NCI-H774 (cell line): ENCODE measurements at regions not wholly inside any gene's neighbourhood (a gene's known extent, or its start where the extent isn't known, plus 50 kb on each side); places are given as distances from the start of the nearest gene placed in this dataset.

Source experiments
- DNase-seq: peaks from one replicate; lab custom pipeline; 2025; lab: John Stamatoyannopoulos, UW

GRCh38 chr13:105307776-105308175, 1227.7 kb downstream of the EFNB2 start:
- no peak for DNase-seq

- no peak for DNase-seq
These were observed 1237.6 kb downstream of the EFNB2 start for GRCh38 chr13:105297839-105298238.

GRCh38 chr13:105291987-105292386, 1243.5 kb downstream of the EFNB2 start:
- no peak for DNase-seq

- DNase-seq = no peak
These were observed 1244.9 kb downstream of the EFNB2 start for GRCh38 chr13:105290596-105290995.

GRCh38 chr13:105285526-105285925, 1249.9 kb downstream of the EFNB2 start:
- no peak for DNase-seq

GRCh38 chr13:105282406-105283285, 1252.8 kb downstream of the EFNB2 start:
- no peak for DNase-seq

GRCh38 chr13:105278943-105279381, 1256.5 kb downstream of the EFNB2 start:
- DNase-seq = no peak

GRCh38 chr13:105276571-105276970, 1258.9 kb downstream of the EFNB2 start:
- no peak for DNase-seq

GRCh38 chr13:105273665-105274222, 1261.7 kb downstream of the EFNB2 start:
- no peak for DNase-seq

- DNase-seq = no peak
These were observed 1262.5 kb downstream of the EFNB2 start for GRCh38 chr13:105272660-105273631.

- DNase-seq = no peak
These were observed 1268.8 kb downstream of the EFNB2 start for GRCh38 chr13:105266615-105267014.

- no peak for DNase-seq
These were observed 1272.9 kb downstream of the EFNB2 start for GRCh38 chr13:105262579-105262978.

GRCh38 chr13:105259426-105259825, 1276.0 kb downstream of the EFNB2 start:
- DNase-seq = no peak

GRCh38 chr13:105255472-105255871, 1280.0 kb downstream of the EFNB2 start:
- no peak for DNase-seq

GRCh38 chr13:105251293-105251692, 1284.2 kb downstream of the EFNB2 start:
- no peak for DNase-seq

GRCh38 chr13:105247830-105248229, 1287.6 kb downstream of the EFNB2 start:
- DNase-seq = no peak

- DNase-seq = no peak
These were observed 1295.1 kb downstream of the EFNB2 start for GRCh38 chr13:105240371-105240770.

GRCh38 chr13:105232439-105232838, 1303.0 kb downstream of the EFNB2 start:
- no peak for DNase-seq

GRCh38 chr13:105232006-105232405, 1303.5 kb downstream of the EFNB2 start:
- DNase-seq = no peak

GRCh38 chr13:105231579-105231978, 1303.9 kb downstream of the EFNB2 start:
- DNase-seq = no peak

GRCh38 chr13:105220881-105221280, 1314.6 kb downstream of the EFNB2 start:
- no peak for DNase-seq

- DNase-seq = no peak
These were observed 1315.4 kb downstream of the EFNB2 start for GRCh38 chr13:105220063-105220462.
